NCI-H82 treated with DMSO at 0.1 percent for 48 hours (cell line): ENCODE measurements at regions not wholly inside any gene's neighbourhood (a gene's known extent, or its start where the extent isn't known, plus 50 kb on each side); places are given as distances from the start of the nearest gene placed in this dataset.

Experiments used
- DNase-seq: peaks from one replicate; lab custom pipeline; 2025; ENCODE audit not compliant: unreplicated experiment; lab: John Stamatoyannopoulos, UW

GRCh38 chr7:25854608-25855497 lies 297.1 kb upstream of the NFE2L3 start:
- peak; percentile 99 for DNase-seq

GRCh38 chr7:25855854-25856782 lies 295.9 kb upstream of the NFE2L3 start:
- peak; percentile 58 for DNase-seq

- DNase-seq: peak; percentile 90
Observed at GRCh38 chr7:25857376-25858067, 294.5 kb upstream of the NFE2L3 start.

GRCh38 chr7:25858200-25858524 lies 293.8 kb upstream of the NFE2L3 start:
- no peak for DNase-seq

GRCh38 chr7:25858525-25859411 lies 293.2 kb upstream of the NFE2L3 start:
- no peak for DNase-seq

- DNase-seq: no peak
Observed at GRCh38 chr7:25859412-25860274, 292.4 kb upstream of the NFE2L3 start.

- DNase-seq: no peak
Observed at GRCh38 chr7:25860275-25861163, 291.5 kb upstream of the NFE2L3 start.

- no peak for DNase-seq
Observed at GRCh38 chr7:25861164-25861496, 290.9 kb upstream of the NFE2L3 start.

GRCh38 chr7:25861601-25862260 lies 290.3 kb upstream of the NFE2L3 start:
- DNase-seq: peak; percentile 49

GRCh38 chr7:25862261-25863004 lies 289.6 kb upstream of the NFE2L3 start:
- peak; percentile 100 for DNase-seq

GRCh38 chr7:25863005-25863728 lies 288.8 kb upstream of the NFE2L3 start:
- no peak for DNase-seq

- no peak for DNase-seq
Observed at GRCh38 chr7:25863729-25864110, 288.3 kb upstream of the NFE2L3 start.

GRCh38 chr7:25864511-25864910 lies 287.5 kb upstream of the NFE2L3 start:
- DNase-seq: no peak

- DNase-seq: no peak
Observed at GRCh38 chr7:25864943-25865751, 286.9 kb upstream of the NFE2L3 start.

GRCh38 chr7:25868509-25868908 lies 283.5 kb upstream of the NFE2L3 start:
- no peak for DNase-seq

- no peak for DNase-seq
Observed at GRCh38 chr7:25870574-25870973, 281.4 kb upstream of the NFE2L3 start.
